ENCODE measurements at regions not wholly inside any gene's neighbourhood (a gene's known extent, or its start where the extent isn't known, plus 50 kb on each side); places are given as distances from the start of the nearest gene placed in this dataset.

- no peak for DNase-seq (ENCODE audit: low read depth)
Observed at GRCh38 chr13:34561033-34561432, 381.0 kb upstream of the NBEA start.

GRCh38 chr13:34567597-34567996, 374.5 kb upstream of the NBEA start:
- DNase-seq (ENCODE audit: low read depth), result no peak

- no peak for DNase-seq (ENCODE audit: low read depth)
Observed at GRCh38 chr13:34570698-34571353, 371.2 kb upstream of the NBEA start.

GRCh38 chr13:34571716-34572115, 370.4 kb upstream of the NBEA start:
- DNase-seq (ENCODE audit: low read depth), result no peak

- no peak for DNase-seq (ENCODE audit: low read depth)
Observed at GRCh38 chr13:34577051-34577450, 365.0 kb upstream of the NBEA start.

- no peak for DNase-seq (ENCODE audit: low read depth)
Observed at GRCh38 chr13:34578471-34578870, 363.6 kb upstream of the NBEA start.

GRCh38 chr13:34578917-34579316, 363.2 kb upstream of the NBEA start:
- DNase-seq (ENCODE audit: low read depth), result no peak

- DNase-seq (ENCODE audit: low read depth), result no peak
Observed at GRCh38 chr13:34583181-34583580, 358.9 kb upstream of the NBEA start.

GRCh38 chr13:34587576-34587975, 354.5 kb upstream of the NBEA start:
- DNase-seq (ENCODE audit: low read depth), result no peak

GRCh38 chr13:34588362-34588761, 353.7 kb upstream of the NBEA start:
- DNase-seq (ENCODE audit: low read depth), result no peak

- no peak for DNase-seq (ENCODE audit: low read depth)
Observed at GRCh38 chr13:34589581-34589980, 352.5 kb upstream of the NBEA start.

- no peak for DNase-seq (ENCODE audit: low read depth)
Observed at GRCh38 chr13:34591129-34591528, 350.9 kb upstream of the NBEA start.

- DNase-seq (ENCODE audit: low read depth), result no peak
Observed at GRCh38 chr13:34591900-34592529, 350.1 kb upstream of the NBEA start.

GRCh38 chr13:34593658-34594057, 348.4 kb upstream of the NBEA start:
- DNase-seq (ENCODE audit: low read depth), result no peak

GRCh38 chr13:34594507-34594906, 347.6 kb upstream of the NBEA start:
- DNase-seq (ENCODE audit: low read depth), result no peak

- no peak for DNase-seq (ENCODE audit: low read depth)
Observed at GRCh38 chr13:34608331-34608730, 333.7 kb upstream of the NBEA start.

GRCh38 chr13:34611671-34612070, 330.4 kb upstream of the NBEA start:
- no peak for DNase-seq (ENCODE audit: low read depth)

- no peak for DNase-seq (ENCODE audit: low read depth)
Observed at GRCh38 chr13:34617473-34618083, 324.5 kb upstream of the NBEA start.

GRCh38 chr13:34618654-34619053, 323.4 kb upstream of the NBEA start:
- DNase-seq (ENCODE audit: low read depth), result no peak

GRCh38 chr13:34619326-34619725, 322.7 kb upstream of the NBEA start:
- DNase-seq (ENCODE audit: low read depth), result no peak

- DNase-seq (ENCODE audit: low read depth), result no peak
Observed at GRCh38 chr13:34620074-34620850, 321.8 kb upstream of the NBEA start.

GRCh38 chr13:34620862-34621261, 321.2 kb upstream of the NBEA start:
- DNase-seq (ENCODE audit: low read depth), result no peak

- no peak for DNase-seq (ENCODE audit: low read depth)
Observed at GRCh38 chr13:34623331-34623730, 318.7 kb upstream of the NBEA start.

All from stimulated activated CD4-positive, alpha-beta T cell treated with anti-CD3 and anti-CD28 coated beads, Interleukin-2, amount 100 ng/mL, for 4 hours (primary cell).